ENCODE measurements at regions not wholly inside any gene's neighbourhood (a gene's known extent, or its start where the extent isn't known, plus 50 kb on each side); places are given as distances from the start of the nearest gene placed in this dataset.
A peak's percentile ranks its signal among the peaks of the same experiment; 100 is the strongest.

- TF ChIP-seq, protein P1, sequence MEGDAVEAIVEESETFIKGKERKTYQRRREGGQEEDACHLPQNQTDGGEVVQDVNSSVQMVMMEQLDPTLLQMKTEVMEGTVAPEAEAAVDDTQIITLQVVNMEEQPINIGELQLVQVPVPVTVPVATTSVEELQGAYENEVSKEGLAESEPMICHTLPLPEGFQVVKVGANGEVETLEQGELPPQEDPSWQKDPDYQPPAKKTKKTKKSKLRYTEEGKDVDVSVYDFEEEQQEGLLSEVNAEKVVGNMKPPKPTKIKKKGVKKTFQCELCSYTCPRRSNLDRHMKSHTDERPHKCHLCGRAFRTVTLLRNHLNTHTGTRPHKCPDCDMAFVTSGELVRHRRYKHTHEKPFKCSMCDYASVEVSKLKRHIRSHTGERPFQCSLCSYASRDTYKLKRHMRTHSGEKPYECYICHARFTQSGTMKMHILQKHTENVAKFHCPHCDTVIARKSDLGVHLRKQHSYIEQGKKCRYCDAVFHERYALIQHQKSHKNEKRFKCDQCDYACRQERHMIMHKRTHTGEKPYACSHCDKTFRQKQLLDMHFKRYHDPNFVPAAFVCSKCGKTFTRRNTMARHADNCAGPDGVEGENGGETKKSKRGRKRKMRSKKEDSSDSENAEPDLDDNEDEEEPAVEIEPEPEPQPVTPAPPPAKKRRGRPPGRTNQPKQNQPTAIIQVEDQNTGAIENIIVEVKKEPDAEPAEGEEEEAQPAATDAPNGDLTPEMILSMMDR (IDR thresholded peaks at IDR 0.05; ENCODE audit: insufficient read depth, low read length), result no peak
- H3K4me3 ChIP-seq (ENCODE audit: low read depth, low read length), result no peak overlapping the region
- no peak for DNase-seq (ENCODE audit: low read depth)
Measured at GRCh38 chr9:116072046-116072445, 81.5 kb upstream of the PAPPA start.

- TF ChIP-seq, protein P1 (IDR thresholded peaks at IDR 0.05; ENCODE audit: insufficient read depth, low read length), result no peak
- no peak overlapping the region for H3K4me3 ChIP-seq (ENCODE audit: low read depth, low read length)
- peak; percentile 73 for DNase-seq (ENCODE audit: low read depth)
Measured at GRCh38 chr9:116073826-116074225, 79.8 kb upstream of the PAPPA start.

DNA sequence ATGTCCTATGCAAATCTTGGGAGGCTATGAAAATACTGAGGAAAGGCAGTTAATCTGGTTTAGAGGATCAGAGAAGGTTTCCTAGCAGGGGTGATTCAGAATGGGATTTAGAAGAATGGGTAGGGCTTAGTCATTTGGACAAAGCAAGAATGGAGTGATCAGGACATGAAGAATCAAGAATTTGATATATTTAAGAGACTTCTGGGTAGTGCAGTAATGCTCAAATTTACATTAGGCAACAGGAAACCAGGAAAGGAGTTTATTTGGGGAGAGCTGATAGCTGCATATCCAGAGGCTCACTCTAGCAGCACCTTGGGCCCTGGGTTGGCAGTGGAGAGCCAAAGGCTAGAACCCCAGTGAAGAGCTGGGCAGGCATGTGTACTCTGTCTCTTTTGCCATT lies 78.9 kb upstream of the PAPPA start:
- TF ChIP-seq, protein P1 (IDR thresholded peaks at IDR 0.05; ENCODE audit: insufficient read depth, low read length), result no peak
- no peak overlapping the region for H3K4me3 ChIP-seq (ENCODE audit: low read depth, low read length)
- DNase-seq (ENCODE audit: low read depth), result peak; percentile 60

- TF ChIP-seq, protein P1 (IDR thresholded peaks at IDR 0.05; ENCODE audit: insufficient read depth, low read length), result no peak
- H3K4me3 ChIP-seq (ENCODE audit: low read depth, low read length), result no peak overlapping the region
- peak; percentile 82 for DNase-seq (ENCODE audit: low read depth)
Measured at GRCh38 chr9:116075191-116075590, 78.4 kb upstream of the PAPPA start.

GRCh38 chr9:116078640-116079039 lies 75.0 kb upstream of the PAPPA start:
- TF ChIP-seq, protein P1 (IDR thresholded peaks at IDR 0.05; ENCODE audit: insufficient read depth, low read length), result no peak
- no peak for DNase-seq (ENCODE audit: low read depth)
- no peak overlapping the region for H3K4me3 ChIP-seq (ENCODE audit: low read depth, low read length)

DNA sequence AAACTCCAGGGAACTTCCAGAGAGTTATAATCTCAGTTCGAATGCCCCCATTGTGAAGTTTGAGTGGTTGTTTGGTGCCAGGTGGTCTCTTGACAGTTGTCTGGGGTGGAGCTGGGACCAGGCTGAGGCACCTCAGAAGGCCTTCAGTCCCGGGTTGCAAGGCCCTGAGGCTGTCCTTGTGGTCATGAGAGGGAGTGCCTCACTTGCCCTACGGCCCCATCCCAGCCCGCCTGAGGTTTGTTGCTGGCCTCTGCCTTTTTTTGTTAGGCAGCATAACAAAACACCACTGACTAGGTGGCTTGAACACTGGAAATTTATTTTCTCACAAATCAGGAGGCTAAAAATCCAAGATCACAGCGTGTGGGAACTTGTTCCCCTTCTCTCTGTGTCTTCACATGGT lies 73.0 kb upstream of the PAPPA start:
- H3K4me3 ChIP-seq (ENCODE audit: low read depth, low read length), result no peak overlapping the region
- TF ChIP-seq, protein P1 (IDR thresholded peaks at IDR 0.05; ENCODE audit: insufficient read depth, low read length), result no peak
- DNase-seq (ENCODE audit: low read depth), result no peak

- peak; percentile 83 for DNase-seq (ENCODE audit: low read depth)
- no peak overlapping the region for H3K4me3 ChIP-seq (ENCODE audit: low read depth, low read length)
- TF ChIP-seq, protein P1 (IDR thresholded peaks at IDR 0.05; ENCODE audit: insufficient read depth, low read length), result no peak
Measured at GRCh38 chr9:116081435-116082115, 72.0 kb upstream of the PAPPA start.

All from fibroblast of the aortic adventitia (primary cell).